CD4-positive, alpha-beta memory T cell (primary cell): ENCODE measurements at regions not wholly inside any gene's neighbourhood (a gene's known extent, or its start where the extent isn't known, plus 50 kb on each side); places are given as distances from the start of the nearest gene placed in this dataset.

Source experiments
- CTCF ChIA-PET: fragments of 350-600 bp; sonication (Branson Sonifier 250); formaldehyde crosslinking; loops from one replicate; lab custom pipeline; 2021; ENCODE audit warnings: inconsistent platforms; ENCODE audit not compliant: partially characterized antibody; lab: Charles Lee
- POLR2A ChIA-PET: fragments of 350-600 bp; sonication (Branson Sonifier 250); formaldehyde crosslinking; loops from one replicate; lab custom pipeline; 2021; ENCODE audit not compliant: partially characterized antibody; lab: Charles Lee
- DNase-seq, 5 donors: peaks; one replicate each; pipeline versions ENCODE4 v3.0.0 to v3.0.0-alpha.2; 2020 to 2022; ENCODE audit warnings: mixed read lengths in 1 of 5
- H3K27ac ChIP-seq: one replicate; pipeline ENCODE4 v1.7.0; 2013; ENCODE audit warnings: low read depth, low read length
- H3K27me3 ChIP-seq: 2 replicates; pipeline ENCODE4 v1.7.0; 2013; ENCODE audit warnings: mild to moderate bottlenecking, low read length, moderate library complexity; ENCODE audit not compliant: insufficient read depth
- H3K36me3 ChIP-seq: 2 replicates; pipeline ENCODE4 v1.7.0; 2013; ENCODE audit warnings: mild to moderate bottlenecking, low read length, moderate library complexity; ENCODE audit not compliant: insufficient read depth
- H3K4me1 ChIP-seq: 2 replicates; pipeline ENCODE4 v1.7.0; 2013; ENCODE audit warnings: mild to moderate bottlenecking, low read length, moderate library complexity; ENCODE audit not compliant: insufficient read depth
- H3K4me3 ChIP-seq, 2 donors: one replicate each; pipeline ENCODE4 v1.7.0; 2013; ENCODE audit warnings: low read length in 2 of 2, mild to moderate bottlenecking in 1 of 2
- H3K9me3 ChIP-seq, 2 donors: one replicate each; pipeline ENCODE4 v1.7.0; 2013; ENCODE audit warnings: low read length in 2 of 2, control low read depth in 1 of 2; ENCODE audit not compliant: control insufficient read depth in 1 of 2
- H3K27ac Mint-ChIP-seq, 7 donors: one replicate each; pipeline ENCODE4 v1.8.0; 2020 to 2021; ENCODE audit warnings: mixed read lengths in 7 of 7, mild to moderate bottlenecking in 6 of 7, inconsistent platforms in 3 of 7, moderate library complexity in 3 of 7
- H3K27me3 Mint-ChIP-seq, 2 donors: one replicate each; pipeline ENCODE4 v1.8.0; 2020 to 2021; ENCODE audit warnings: mixed read lengths in 2 of 2
- H3K36me3 Mint-ChIP-seq, 2 donors: one replicate each; pipeline ENCODE4 v1.8.0; 2020 to 2021; ENCODE audit warnings: mixed read lengths in 2 of 2, inconsistent platforms in 1 of 2, mild to moderate bottlenecking in 1 of 2
- H3K4me1 Mint-ChIP-seq, 4 donors: one replicate each; pipeline ENCODE4 v1.8.0; 2020 to 2021; ENCODE audit warnings: mixed read lengths in 4 of 4, mild to moderate bottlenecking in 1 of 4
- H3K4me3 Mint-ChIP-seq, 8 donors: one replicate each; pipeline ENCODE4 v1.8.0; 2020 to 2021; ENCODE audit warnings: mixed read lengths in 8 of 8, mild to moderate bottlenecking in 7 of 8, moderate library complexity in 6 of 8, inconsistent platforms in 3 of 8
- H3K9me3 Mint-ChIP-seq, 8 donors: one replicate each; pipeline ENCODE4 v1.8.0; 2020 to 2021; ENCODE audit warnings: mixed read lengths in 8 of 8, mild to moderate bottlenecking in 5 of 8, inconsistent platforms in 3 of 8, moderate library complexity in 1 of 8
- intact Hi-C: fragments of 100-400 bp; cut with micrococcal nuclease; formaldehyde crosslinking; loops from one replicate; pipeline ENCODE4 v1.15.1; 2023

DNA sequence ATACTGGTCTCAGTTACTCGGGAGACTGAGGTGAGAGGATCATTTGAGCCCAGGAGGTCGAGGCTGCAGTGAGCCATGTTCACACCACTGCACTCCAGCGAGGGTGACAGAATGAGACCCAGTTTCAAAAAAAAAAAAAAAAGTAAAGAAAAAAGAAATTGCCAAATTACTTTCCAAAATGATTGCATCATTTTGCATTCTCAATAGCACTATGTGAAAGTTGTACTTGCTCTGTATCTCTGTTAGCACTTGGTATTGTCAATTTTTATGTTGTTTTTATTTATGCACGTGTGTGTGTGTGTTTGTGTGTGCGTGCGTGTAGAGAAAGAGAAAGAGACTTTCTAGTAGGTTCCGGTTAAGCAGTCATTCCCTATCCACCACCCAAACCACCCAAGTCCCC is 328.4 kb downstream of the RAB3C start:
- H3K4me1 ChIP-seq = no peaks in the 10 kb centered on the region
- intact Hi-C loops = no loop called here
- no peaks in the 10 kb centered on the region for H3K9me3 ChIP-seq
- Mint-ChIP-seq H3K27ac (no peak overlapping the region), H3K27me3 (peaks cover 2 to 3% of the 10 kb centered on the region in 2 donors), H3K9me3 (peaks cover 0 to 14% (median 1%) of the 10 kb centered on the region in 8 donors), H3K4me1 (no peaks in the 10 kb centered on the region), H3K36me3 (no peaks in the 10 kb centered on the region), H3K4me3 (no peak overlapping the region)
- H3K36me3 ChIP-seq = no peaks in the 10 kb centered on the region
- CTCF ChIA-PET = no interaction called here
- H3K27ac ChIP-seq = no peak overlapping the region
- DNase-seq = no peak
- H3K4me3 ChIP-seq = no peak overlapping the region
- no peaks in the 10 kb centered on the region for H3K27me3 ChIP-seq
- POLR2A ChIA-PET = no interaction called here

DNA sequence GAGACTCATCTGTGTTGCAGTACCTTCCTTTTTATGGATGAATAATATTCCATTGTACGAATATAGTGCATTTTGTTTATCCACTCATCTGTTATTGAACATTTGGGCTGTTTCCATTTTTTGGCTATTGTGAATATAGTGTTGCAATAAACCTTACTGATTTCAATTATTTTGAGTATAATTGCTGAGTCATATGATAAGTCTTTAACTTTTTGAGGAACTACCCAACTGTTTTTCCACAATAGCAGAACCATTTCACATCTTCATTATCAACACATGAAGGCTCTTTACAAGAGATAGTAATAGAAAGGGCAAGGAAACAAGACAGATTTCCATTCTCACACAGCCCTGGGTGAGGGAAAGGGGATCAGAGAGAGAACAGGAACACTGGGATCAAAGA is 329.2 kb downstream of the RAB3C start:
- intact Hi-C loops = no loop called here
- CTCF ChIA-PET = no interaction called here
- no peak overlapping the region for H3K27ac Mint-ChIP-seq
- POLR2A ChIA-PET = no interaction called here
- peaks cover 0 to 7% (median 0%) of the 10 kb centered on the region in 8 donors for H3K9me3 Mint-ChIP-seq
- no peaks in the 10 kb centered on the region for H3K4me1 ChIP-seq
- no peak overlapping the region for H3K4me3 ChIP-seq
- H3K4me1 Mint-ChIP-seq = no peaks in the 10 kb centered on the region
- H3K36me3 Mint-ChIP-seq = no peaks in the 10 kb centered on the region
- no peaks in the 10 kb centered on the region for H3K27me3 ChIP-seq
- H3K9me3 ChIP-seq = no peaks in the 10 kb centered on the region
- H3K4me3 Mint-ChIP-seq = no peak overlapping the region
- peaks cover 2 to 3% of the 10 kb centered on the region in 2 donors for H3K27me3 Mint-ChIP-seq
- no peak overlapping the region for H3K27ac ChIP-seq
- no peak for DNase-seq
- H3K36me3 ChIP-seq = no peaks in the 10 kb centered on the region

DNA sequence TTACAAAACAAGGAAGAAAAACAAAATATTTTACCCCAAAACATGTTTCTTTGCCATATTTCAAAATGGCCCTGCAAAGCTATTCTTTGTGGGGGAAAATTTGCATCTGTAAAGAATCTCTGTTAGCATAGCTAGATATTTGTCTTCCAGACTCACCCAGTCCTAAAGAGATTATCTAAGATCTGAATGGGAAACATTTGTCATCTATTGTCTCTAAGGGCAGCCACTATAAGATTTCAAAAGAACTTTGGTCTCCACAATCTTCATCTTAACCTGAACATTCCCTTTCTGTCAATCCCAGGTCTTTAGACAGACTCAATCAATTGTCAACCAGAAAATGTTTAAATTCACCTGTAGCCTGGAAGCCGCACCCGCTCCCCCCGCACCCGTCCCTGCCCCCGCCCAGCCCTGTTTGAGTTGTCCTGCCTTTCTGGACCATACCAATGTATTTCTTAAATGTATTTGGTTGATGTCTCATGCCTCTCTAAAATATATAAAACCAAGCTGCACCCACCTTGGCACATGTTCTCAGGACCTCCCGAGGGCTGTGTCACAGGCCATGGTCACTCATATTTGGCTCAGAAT is 330.6 kb downstream of the RAB3C start:
- Histone ChIP-seq H3K36me3 (no peaks in the 10 kb centered on the region), H3K27ac (no peak overlapping the region), H3K4me1 (no peaks in the 10 kb centered on the region), H3K9me3 (no peaks in the 10 kb centered on the region), H3K4me3 (no peak overlapping the region), H3K27me3 (no peaks in the 10 kb centered on the region)
- ChIA-PET POLR2A (no interaction called here), CTCF (interaction anchor here (1.0 kb wide), 1 partner anchor 27 kb away, joined by 3 read pairs; no protein-coding TSS in a partner anchor)
- Mint-ChIP-seq H3K27ac (no peak overlapping the region), H3K36me3 (no peaks in the 10 kb centered on the region), H3K4me1 (no peaks in the 10 kb centered on the region), H3K9me3 (peaks cover 0 to 7% (median 0%) of the 10 kb centered on the region in 8 donors), H3K4me3 (no peak overlapping the region), H3K27me3 (peaks cover 2 to 3% of the 10 kb centered on the region in 2 donors)
- DNase-seq = no peak
- intact Hi-C loops = no loop called here

DNA sequence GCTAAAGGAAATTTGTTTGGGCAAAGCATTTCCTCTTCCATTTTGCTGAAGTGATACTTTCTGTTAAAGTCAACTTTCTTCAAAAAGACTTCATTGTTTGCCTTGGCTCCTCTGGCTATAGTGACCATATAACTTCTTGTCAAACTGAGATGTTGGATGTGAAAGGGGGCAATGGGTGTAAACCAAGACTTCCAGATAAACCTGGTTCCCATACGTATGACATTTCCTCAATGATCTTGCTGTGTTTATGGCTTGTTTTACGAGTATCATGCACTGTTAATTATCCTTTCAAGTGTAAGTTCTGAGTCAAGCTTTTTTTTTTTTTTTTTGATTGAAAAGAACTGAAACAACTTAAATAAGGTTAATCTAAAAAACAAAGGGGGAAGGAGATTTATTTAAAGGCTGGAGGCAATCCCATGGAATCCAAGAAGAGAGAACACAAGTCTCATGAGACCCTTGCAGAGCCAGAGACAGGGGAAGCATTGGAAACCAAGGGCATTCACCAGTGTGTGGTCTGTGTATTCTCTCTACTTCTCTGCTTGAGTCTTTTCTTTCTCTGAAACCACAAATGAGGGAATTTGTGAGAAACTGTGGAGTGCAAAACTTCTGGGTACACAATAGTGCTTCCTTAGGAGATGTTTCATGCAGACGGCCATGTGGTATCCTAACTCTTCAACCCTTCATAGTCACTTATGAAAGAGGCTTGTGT is 335.3 kb downstream of the RAB3C start:
- POLR2A ChIA-PET = no interaction called here
- Mint-ChIP-seq H3K9me3 (no peaks in the 10 kb centered on the region), H3K4me1 (no peaks in the 10 kb centered on the region), H3K27ac (no peak overlapping the region), H3K36me3 (no peaks in the 10 kb centered on the region), H3K4me3 (no peak overlapping the region), H3K27me3 (peaks cover 3 to 6% of the 10 kb centered on the region in 2 donors)
- H3K4me3 ChIP-seq = no peak overlapping the region
- intact Hi-C loops = no loop called here
- H3K27ac ChIP-seq = no peak overlapping the region
- H3K4me1 ChIP-seq = no peaks in the 10 kb centered on the region
- CTCF ChIA-PET = interaction anchor here (0.7 to 1.3 kb wide), 3 partner anchors 9 to 28 kb away, joined by 3 read pairs; no protein-coding TSS in a partner anchor
- H3K36me3 ChIP-seq = no peaks in the 10 kb centered on the region
- DNase-seq = no peak
- H3K9me3 ChIP-seq = no peaks in the 10 kb centered on the region
- H3K27me3 ChIP-seq = no peaks in the 10 kb centered on the region
